ENCODE measurements at regions not wholly inside any gene's neighbourhood (a gene's known extent, or its start where the extent isn't known, plus 50 kb on each side); places are given as distances from the start of the nearest gene placed in this dataset.

DNA sequence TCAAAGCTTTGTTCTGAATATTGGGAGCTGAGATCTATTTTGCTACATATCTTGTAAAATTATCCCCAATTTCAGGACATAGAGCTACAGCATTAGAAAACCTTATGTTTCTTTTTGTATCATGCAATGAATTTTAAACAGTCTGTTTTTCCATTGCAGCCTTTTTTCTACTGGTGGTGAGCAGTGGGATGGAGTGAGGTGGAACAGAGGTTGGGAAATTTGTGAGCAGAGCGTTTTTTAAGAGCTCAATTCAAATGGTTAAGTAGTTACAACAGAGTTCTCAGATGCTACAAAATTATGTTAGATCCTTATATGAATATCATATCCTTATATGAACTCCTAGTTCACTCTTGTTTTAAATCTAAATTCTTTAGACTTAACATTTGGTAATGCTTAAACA, 139.0 kb upstream of the PLEKHG7 start:
- 54% methylated on average over 1 of the region's 1 CpG for WGBS
- DNase-seq (ENCODE audit: low spot score) = no peak
- H3K36me3 ChIP-seq = no peaks in the 10 kb centered on the region
- no peak overlapping the region for H3K27ac ChIP-seq
- no peak for TF ChIP-seq POLR2AphosphoS5 (IDR thresholded peaks at IDR 0.05)
- no peak for TF ChIP-seq POLR2A (IDR thresholded peaks at IDR 0.05)
- no peak for TF ChIP-seq CTCF (IDR thresholded peaks at IDR 0.05)
- H3K4me1 ChIP-seq (replicated peaks) = no peaks in the 10 kb centered on the region
- H3K4me3 ChIP-seq = no peak overlapping the region
- no peaks in the 10 kb centered on the region for H3K27me3 ChIP-seq (replicated peaks; ENCODE audit: insufficient read depth)
- no peaks in the 10 kb centered on the region for H3K9me3 ChIP-seq
- intact Hi-C loops (cut with DNase I) = loop anchor here (2.0 kb wide), 1 partner anchor 419 kb away; the partner anchor contains the start of gene BTG1

DNA sequence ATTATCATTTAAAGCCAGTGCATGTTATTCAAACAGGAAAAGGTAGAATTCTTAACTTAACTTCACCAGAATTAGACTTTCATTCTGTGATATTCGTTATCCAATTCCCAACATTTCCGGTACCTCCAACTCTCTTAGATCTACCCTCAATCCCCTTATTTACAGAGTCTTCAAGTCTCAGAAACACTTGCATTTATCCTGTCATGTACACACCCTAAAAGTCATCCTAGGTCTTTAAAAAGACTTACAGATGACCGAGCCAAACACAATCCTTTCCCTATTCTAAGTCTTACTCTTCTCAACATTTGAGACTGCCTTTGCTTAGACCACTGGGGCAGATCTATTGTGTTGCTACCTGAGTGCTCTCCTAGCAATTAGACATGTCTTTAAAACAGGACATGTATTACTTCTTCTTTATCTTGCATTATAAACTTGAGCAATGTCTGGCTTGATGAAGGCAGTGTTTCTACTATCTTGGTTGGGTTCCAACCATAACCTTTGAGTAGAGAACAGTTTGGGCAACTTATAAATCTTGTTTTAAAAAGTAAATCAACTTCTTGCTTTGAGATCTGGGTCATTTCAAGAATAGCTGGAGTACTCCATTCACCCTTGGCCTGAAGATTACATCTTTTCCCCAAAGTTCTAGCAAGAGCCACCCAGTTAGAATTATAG, 140.6 kb upstream of the PLEKHG7 start:
- intact Hi-C loops (cut with DNase I) = loop anchor here (2.0 kb wide), 1 partner anchor 417 kb away; the partner anchor contains the start of gene BTG1
- WGBS = 65% methylated on average over 3 of the region's 3 CpGs
- no peak overlapping the region for H3K27ac ChIP-seq

DNA sequence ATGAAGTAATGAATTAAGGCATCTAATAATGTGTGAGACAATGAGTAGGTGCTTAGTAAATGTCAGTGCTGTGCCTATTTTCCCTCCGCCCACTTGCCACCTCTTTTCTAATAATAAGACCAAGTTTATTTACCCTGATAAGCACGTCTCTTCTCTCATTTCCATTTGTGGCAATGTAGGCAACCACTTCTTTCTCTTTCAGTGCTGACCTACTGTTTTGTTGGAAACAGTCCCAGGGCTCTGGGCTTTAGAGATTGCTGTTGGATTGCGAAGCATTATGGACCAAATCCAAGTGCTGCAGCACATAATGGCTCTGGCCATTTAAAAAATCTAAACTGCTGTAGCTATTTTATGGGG, 141.3 kb upstream of the PLEKHG7 start:
- no peaks in the 10 kb centered on the region for H3K36me3 ChIP-seq
- intact Hi-C loops (cut with DNase I) = no loop called here
- WGBS = 16% methylated on average over 3 of the region's 3 CpGs
- DNase-seq (ENCODE audit: low spot score) = no peak
- peak overlapping the region; percentile 6 to 20 for H3K27ac ChIP-seq
- no peaks in the 10 kb centered on the region for H3K9me3 ChIP-seq
- H3K27me3 ChIP-seq (replicated peaks; ENCODE audit: insufficient read depth) = no peaks in the 10 kb centered on the region
- no peaks in the 10 kb centered on the region for H3K4me1 ChIP-seq (replicated peaks)
- TF ChIP-seq POLR2AphosphoS5 (IDR thresholded peaks at IDR 0.05) (peak; percentile 66), CTCF (IDR thresholded peaks at IDR 0.05) (no peak), POLR2A (IDR thresholded peaks at IDR 0.05) (no peak)
- H3K4me3 ChIP-seq = no peak overlapping the region

More for the DNA sequence above, 140.6 kb upstream of the PLEKHG7 start:
- DNase-seq (ENCODE audit: low spot score) = no peak
- Histone ChIP-seq H3K27me3 (replicated peaks; ENCODE audit: insufficient read depth) (no peaks in the 10 kb centered on the region), H3K9me3 (no peaks in the 10 kb centered on the region), H3K36me3 (no peaks in the 10 kb centered on the region), H3K4me3 (no peak overlapping the region), H3K4me1 (replicated peaks) (no peaks in the 10 kb centered on the region)
- TF ChIP-seq POLR2A (IDR thresholded peaks at IDR 0.05) = no peak

DNA sequence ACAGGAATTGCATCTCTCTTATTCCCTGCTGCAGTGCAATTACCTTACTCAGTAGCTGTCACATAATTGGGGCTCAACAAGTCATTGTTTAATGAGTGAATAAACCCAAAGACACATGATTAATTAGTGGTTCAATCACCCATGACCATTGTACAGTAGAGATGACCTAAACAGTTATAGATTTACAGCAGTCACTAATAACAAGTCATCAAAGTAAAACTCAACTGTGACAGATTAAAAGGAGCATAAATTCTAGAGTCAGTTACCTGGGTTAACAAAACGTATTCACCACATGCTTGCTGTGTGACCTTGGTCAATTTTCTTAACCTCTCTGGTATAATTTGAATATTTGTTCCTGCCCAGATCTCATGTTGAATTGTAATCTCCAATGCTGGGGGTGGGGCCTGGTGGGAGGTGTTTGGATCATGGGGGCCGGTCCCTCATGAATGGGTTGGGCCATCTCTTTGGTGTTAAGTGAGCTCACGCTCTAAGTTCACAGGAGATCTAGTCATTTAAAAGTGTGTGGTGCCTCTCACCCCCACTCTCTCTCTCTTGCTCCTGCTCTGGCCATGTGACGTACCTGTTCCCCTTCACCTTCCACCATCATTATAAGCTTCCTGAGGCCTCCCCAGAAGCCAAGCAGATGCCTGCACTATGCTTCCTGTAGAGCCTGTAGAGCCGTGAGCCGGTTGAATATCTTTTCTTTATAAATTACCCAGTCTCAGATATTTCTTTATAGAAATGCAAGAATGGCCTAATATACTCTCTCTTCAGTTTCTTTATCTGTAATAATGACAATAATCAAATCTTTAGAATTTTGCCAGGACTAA, 141.9 kb upstream of the PLEKHG7 start:
- intact Hi-C loops (cut with DNase I) = no loop called here
- Histone ChIP-seq H3K27ac (peak overlapping the region; percentile 6 to 20), H3K27me3 (replicated peaks; ENCODE audit: insufficient read depth) (no peaks in the 10 kb centered on the region), H3K9me3 (no peaks in the 10 kb centered on the region), H3K4me3 (no peak overlapping the region), H3K36me3 (no peaks in the 10 kb centered on the region), H3K4me1 (replicated peaks) (no peaks in the 10 kb centered on the region)
- TF ChIP-seq CTCF (IDR thresholded peaks at IDR 0.05) (no peak), POLR2AphosphoS5 (IDR thresholded peaks at IDR 0.05) (no peak), POLR2A (IDR thresholded peaks at IDR 0.05) (no peak)
- DNase-seq (ENCODE audit: low spot score) = no peak
- WGBS = 81% methylated on average over 6 of the region's 6 CpGs

- DNase-seq (ENCODE audit: low spot score) = no peak
- no peak for TF ChIP-seq POLR2A (IDR thresholded peaks at IDR 0.05)
- TF ChIP-seq POLR2AphosphoS5 (IDR thresholded peaks at IDR 0.05) = no peak
- intact Hi-C loops (cut with DNase I) = no loop called here
- Histone ChIP-seq H3K4me3 (no peak overlapping the region), H3K27ac (no peak overlapping the region), H3K36me3 (no peaks in the 10 kb centered on the region), H3K4me1 (replicated peaks) (no peaks in the 10 kb centered on the region), H3K27me3 (replicated peaks; ENCODE audit: insufficient read depth) (no peaks in the 10 kb centered on the region), H3K9me3 (no peaks in the 10 kb centered on the region)
- WGBS = 62% methylated on average over 2 of the region's 2 CpGs
These were observed 144.0 kb upstream of the PLEKHG7 start for GRCh38 chr12:92558806-92559205.
